SJSA1 (cell line): ENCODE measurements at regions not wholly inside any gene's neighbourhood (a gene's known extent, or its start where the extent isn't known, plus 50 kb on each side); places are given as distances from the start of the nearest gene placed in this dataset.

Experiments
- DNase-seq, 2 experiments: peaks; one replicate each; pipeline ENCODE4 v3.0.0-alpha.2; 2015 to 2020; ENCODE audit warnings: low spot score in 2 of 2, low read depth in 1 of 2
- H3K27ac ChIP-seq: fragments of 250-450 bp; sonication (Bioruptor Pico); 2 replicates; pipeline ENCODE4 v1.5.1; 2020; ENCODE audit warnings: mild to moderate bottlenecking, moderate library complexity
- H3K27me3 ChIP-seq: fragments of 250-450 bp; sonication (Bioruptor Pico); replicated peaks from 2 replicates; pipeline ENCODE4 v1.5.1; 2020; ENCODE audit warnings: mild to moderate bottlenecking, moderate library complexity
- H3K36me3 ChIP-seq: fragments of 250-450 bp; sonication (Bioruptor Pico); 2 replicates; pipeline ENCODE4 v1.5.1; 2020; ENCODE audit warnings: mild to moderate bottlenecking
- H3K4me1 ChIP-seq: fragments of 250-450 bp; sonication (Bioruptor Pico); replicated peaks from 2 replicates; pipeline ENCODE4 v1.6.1; 2021; ENCODE audit warnings: mild to moderate bottlenecking
- H3K4me3 ChIP-seq: fragments of 250-450 bp; sonication (Bioruptor Pico); 2 replicates; pipeline ENCODE4 v1.5.1; 2020; ENCODE audit warnings: mild to moderate bottlenecking
- H3K9me3 ChIP-seq: fragments of 250-450 bp; sonication (Bioruptor Pico); replicated peaks from 2 replicates; pipeline ENCODE4 v1.5.1; 2020; ENCODE audit warnings: mild to moderate bottlenecking

DNA sequence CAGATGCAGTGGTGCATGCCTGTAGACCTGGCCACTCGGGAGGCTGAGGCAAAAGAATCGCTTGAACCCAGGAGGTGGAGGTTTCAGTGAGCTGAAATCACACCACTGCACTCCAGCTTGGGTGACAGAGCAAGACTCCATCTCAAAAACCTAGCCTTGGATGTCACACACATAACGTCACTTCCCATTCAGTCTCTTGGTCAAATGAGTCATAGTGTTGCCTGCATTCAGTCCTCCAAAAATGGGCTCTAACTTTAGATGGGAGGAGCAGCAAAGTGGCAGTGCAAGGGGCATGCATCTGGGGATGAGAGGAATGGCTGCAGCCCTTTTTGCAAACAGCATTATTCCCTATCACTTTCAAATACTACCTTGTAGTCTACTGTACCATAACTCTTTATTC lies 62.9 kb upstream of the AGBL1 start:
- Histone ChIP-seq H3K27ac (no peak overlapping the region), H3K9me3 (no peaks in the 10 kb centered on the region), H3K4me3 (no peak overlapping the region), H3K36me3 (no peaks in the 10 kb centered on the region), H3K4me1 (peaks cover 14% of the 10 kb centered on the region), H3K27me3 (no peaks in the 10 kb centered on the region)
- DNase-seq = peak in 1 of 2 experiments; percentile 9

DNA sequence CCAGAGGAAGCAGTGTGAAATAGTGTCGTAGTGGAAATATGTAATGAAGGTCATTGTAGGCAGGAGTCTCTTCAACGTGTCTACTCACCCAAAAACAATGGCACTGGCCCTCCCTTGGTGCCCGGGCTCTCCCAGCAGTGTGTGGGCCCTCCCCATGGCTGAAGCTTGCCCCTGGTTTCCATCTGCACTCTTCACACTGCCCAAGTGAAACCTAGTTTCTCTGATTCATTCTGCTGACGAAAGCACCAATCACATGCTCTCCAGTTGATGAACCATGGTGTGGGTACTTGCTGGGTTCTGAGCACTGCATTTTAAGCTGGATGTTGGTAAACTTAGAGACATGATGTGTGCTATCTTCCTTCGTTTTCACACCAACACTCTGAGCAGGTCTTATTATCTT lies 61.0 kb upstream of the AGBL1 start:
- Histone ChIP-seq H3K27ac (no peak overlapping the region), H3K9me3 (no peaks in the 10 kb centered on the region), H3K4me3 (no peak overlapping the region), H3K27me3 (no peaks in the 10 kb centered on the region), H3K4me1 (peaks cover 22% of the 10 kb centered on the region), H3K36me3 (no peaks in the 10 kb centered on the region)
- no peak for DNase-seq

DNA sequence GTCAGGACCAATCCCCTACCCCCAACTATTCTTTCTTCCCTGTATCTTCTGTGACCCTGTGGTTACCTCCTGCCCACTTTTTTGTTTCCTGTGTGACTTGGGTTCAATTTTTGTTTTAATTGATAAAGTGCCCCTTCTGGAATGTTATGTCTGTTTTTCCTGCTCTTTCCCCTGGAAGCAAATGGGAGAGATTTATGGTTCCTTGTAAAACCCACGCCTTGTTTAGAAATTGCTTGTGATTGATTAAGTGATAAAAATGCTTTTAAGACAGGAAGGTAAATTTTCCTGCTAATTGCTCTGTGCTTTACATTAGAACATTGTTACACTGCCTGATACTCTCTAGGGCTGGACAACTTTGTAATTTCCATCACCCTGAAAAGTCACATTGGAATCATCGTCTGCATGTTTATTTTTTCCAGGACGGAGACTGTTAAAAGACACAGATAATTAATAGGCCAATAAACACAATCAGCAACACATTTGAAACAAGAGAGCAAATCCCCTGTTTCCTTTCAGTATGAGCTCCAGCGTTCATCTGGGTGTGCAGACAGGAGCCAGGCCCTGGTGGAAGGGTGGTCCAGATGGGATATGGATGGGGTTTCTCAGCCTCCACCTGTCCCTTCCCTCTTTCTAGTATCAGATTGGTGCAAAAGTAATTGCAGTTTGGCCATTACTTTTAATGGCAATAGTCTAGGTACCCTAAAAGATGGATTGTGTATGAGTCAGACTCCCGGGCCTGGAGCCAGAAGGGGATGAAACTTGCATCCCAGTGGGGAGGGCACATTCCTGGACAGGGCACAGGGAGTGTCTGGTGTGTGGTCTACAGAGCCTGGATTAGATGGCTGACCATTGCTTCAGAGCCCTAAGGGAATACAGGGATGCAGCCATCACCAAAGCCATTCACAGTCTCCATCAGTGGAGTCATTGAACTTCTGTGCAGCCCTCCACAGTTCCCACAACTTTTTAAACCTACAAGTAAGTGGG lies 58.1 kb upstream of the AGBL1 start:
- DNase-seq = peak; percentile 62 to 81
- H3K36me3 ChIP-seq = no peaks in the 10 kb centered on the region
- no peak overlapping the region for H3K4me3 ChIP-seq
- no peak overlapping the region for H3K27ac ChIP-seq
- H3K9me3 ChIP-seq = no peaks in the 10 kb centered on the region
- H3K4me1 ChIP-seq = peaks cover 20% of the 10 kb centered on the region
- no peaks in the 10 kb centered on the region for H3K27me3 ChIP-seq

DNA sequence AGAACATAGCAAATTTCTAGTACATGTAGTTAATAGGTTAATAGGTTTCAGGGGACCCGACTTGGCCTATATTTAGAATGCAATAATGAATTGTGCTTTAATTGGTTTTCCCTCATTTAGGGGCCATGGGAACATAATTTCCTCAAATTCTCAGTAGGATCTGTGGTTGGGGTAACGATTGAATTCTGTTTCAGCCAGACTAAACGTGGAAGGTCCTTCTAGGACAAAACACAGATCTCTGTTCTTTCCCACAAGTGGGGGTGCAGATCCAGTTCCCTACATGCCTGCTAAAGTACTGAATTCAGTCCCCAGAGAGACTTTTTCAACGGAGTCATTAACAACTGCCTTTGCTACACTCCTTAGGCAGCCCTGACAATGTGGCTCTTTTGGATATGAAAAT lies 50.7 kb upstream of the AGBL1 start:
- Histone ChIP-seq H3K27ac (no peak overlapping the region), H3K4me3 (no peak overlapping the region), H3K4me1 (no peaks in the 10 kb centered on the region), H3K9me3 (no peaks in the 10 kb centered on the region), H3K27me3 (no peaks in the 10 kb centered on the region), H3K36me3 (no peaks in the 10 kb centered on the region)
- DNase-seq = no peak
